GM21619 (cell line): ENCODE measurements at regions not wholly inside any gene's neighbourhood (a gene's known extent, or its start where the extent isn't known, plus 50 kb on each side); places are given as distances from the start of the nearest gene placed in this dataset.
"Not testable (repeated sequence)": the region's sequence is repeated elsewhere in the genome, so short reads cannot be mapped to it uniquely, and the experiment has no call there.

Experiments
- ATAC-seq: cut with Tn5 transposase; IDR thresholded peaks from one replicate; pipeline ENCODE4 v1.9.1; 2021; ENCODE audit not compliant: unreplicated experiment

GRCh38 chr12:62135553-62136200 lies 124.5 kb upstream of the USP15 start:
- ATAC-seq, result no peak

- no peak for ATAC-seq
Measured at GRCh38 chr12:62136496-62136895, 123.7 kb upstream of the USP15 start.

- no peak for ATAC-seq
Measured at GRCh38 chr12:62138527-62138926, 121.7 kb upstream of the USP15 start.

GRCh38 chr12:62146318-62146717 lies 113.9 kb upstream of the USP15 start:
- no peak for ATAC-seq

- ATAC-seq, result no peak
Measured at GRCh38 chr12:62158013-62158412, 102.2 kb upstream of the USP15 start.

- no peak for ATAC-seq
Measured at GRCh38 chr12:62158461-62159360, 101.5 kb upstream of the USP15 start.

GRCh38 chr12:62162214-62162613 lies 98.0 kb upstream of the USP15 start:
- ATAC-seq, result no peak

- ATAC-seq, result no peak
Measured at GRCh38 chr12:62163368-62163767, 96.8 kb upstream of the USP15 start.

- no peak for ATAC-seq
Measured at GRCh38 chr12:62164036-62164435, 96.2 kb upstream of the USP15 start.

- ATAC-seq, result no peak
Measured at GRCh38 chr12:62166525-62166924, 93.7 kb upstream of the USP15 start.

- no peak for ATAC-seq
Measured at GRCh38 chr12:62168411-62168810, 91.8 kb upstream of the USP15 start.

GRCh38 chr12:62170241-62170640 lies 90.0 kb upstream of the USP15 start:
- no peak for ATAC-seq

- no peak for ATAC-seq
Measured at GRCh38 chr12:62190689-62191490, 69.3 kb upstream of the USP15 start.

GRCh38 chr12:62191491-62192179 lies 68.6 kb upstream of the USP15 start:
- no peak for ATAC-seq

GRCh38 chr12:62192180-62192902 lies 67.9 kb upstream of the USP15 start:
- peak; percentile 96 for ATAC-seq

GRCh38 chr12:62192903-62193250 lies 67.3 kb upstream of the USP15 start:
- ATAC-seq, result no peak

GRCh38 chr12:62194031-62194430 lies 66.2 kb upstream of the USP15 start:
- ATAC-seq, result no peak

GRCh38 chr12:62194616-62195015 lies 65.6 kb upstream of the USP15 start:
- ATAC-seq, result no peak

- no peak for ATAC-seq
Measured at GRCh38 chr12:62196146-62196545, 64.1 kb upstream of the USP15 start.

- ATAC-seq, result not testable (repeated sequence)
Measured at GRCh38 chr12:62202861-62203260, 57.3 kb upstream of the USP15 start.
